Right forelimb (tissue), 1 donor: ENCODE measurements at regions not wholly inside any gene's neighbourhood (a gene's known extent, or its start where the extent isn't known, plus 50 kb on each side); places are given as distances from the start of the nearest gene placed in this dataset.
A peak's percentile ranks its signal among the peaks of the same experiment; 100 is the strongest.

Source experiments
- DNase-seq: peaks from one replicate; pipeline ENCODE4 v3.0.0-alpha.2; 2018

GRCh38 chr2:37472959-37473358, 128.5 kb downstream of the QPCT start:
- no peak for DNase-seq

GRCh38 chr2:37476411-37476810, 132.0 kb downstream of the QPCT start:
- DNase-seq = no peak

DNA sequence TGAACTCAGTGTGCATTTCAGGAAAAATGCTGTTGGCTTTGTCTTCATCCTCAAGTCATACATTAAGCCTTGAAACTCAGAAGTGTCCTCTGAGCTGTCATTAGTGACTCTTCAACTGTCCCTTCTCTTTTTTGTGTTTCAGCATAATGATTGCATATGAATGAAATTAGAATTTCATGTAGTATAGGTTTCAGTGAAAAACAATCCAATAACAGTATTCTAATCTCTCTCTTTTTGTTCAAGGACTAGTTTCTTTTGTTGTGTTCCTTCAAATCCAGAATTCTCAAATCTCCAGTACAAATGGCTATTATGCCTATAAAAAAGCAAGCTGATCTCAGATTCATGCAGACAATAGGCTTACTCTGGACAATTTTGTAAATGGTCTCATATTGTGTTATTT, 133.5 kb downstream of the QPCT start:
- DNase-seq = no peak

GRCh38 chr2:37481244-37481643, 136.8 kb downstream of the QPCT start:
- no peak for DNase-seq

DNA sequence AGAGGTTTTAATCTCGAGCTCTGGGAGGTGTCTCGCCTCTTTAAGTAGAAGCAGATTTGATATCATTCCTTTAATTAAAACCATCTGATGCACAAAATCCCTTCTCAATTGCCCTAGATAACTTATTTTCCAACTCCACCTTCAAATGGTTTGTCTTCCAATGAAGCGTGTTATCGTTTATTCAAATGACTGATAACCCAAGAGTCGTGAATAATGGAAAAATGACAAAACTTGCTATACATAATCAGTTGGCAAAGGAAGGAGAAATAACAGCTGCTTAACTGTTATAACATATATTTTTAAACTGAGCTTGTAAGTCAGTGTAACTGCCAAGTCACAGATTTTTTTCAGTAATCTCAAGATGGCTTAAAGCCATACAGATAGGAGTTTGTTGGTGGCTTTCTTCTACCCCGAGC, 144.6 kb downstream of the QPCT start:
- DNase-seq = no peak

GRCh38 chr2:37489536-37489935, 145.1 kb downstream of the QPCT start:
- no peak for DNase-seq

DNA sequence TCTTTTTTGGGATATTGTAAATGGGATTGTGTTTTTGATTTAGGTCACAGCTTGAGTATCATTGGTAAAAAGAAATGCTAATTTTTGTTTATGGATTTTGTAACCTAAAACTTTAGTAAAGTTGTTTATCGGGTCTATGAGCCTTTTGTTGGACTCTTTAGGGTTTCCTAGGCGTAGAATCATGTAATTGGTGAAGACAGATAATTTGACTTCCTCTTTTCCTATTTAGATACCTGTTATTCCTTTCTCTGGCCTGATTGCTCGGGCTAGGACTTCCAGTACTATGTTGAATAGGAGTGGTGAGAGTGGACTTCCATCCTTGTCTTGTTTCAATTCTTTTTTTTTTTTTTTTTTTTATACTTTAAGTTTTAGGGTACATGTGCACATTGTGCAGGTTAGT, 149.0 kb downstream of the QPCT start:
- no peak for DNase-seq

DNA sequence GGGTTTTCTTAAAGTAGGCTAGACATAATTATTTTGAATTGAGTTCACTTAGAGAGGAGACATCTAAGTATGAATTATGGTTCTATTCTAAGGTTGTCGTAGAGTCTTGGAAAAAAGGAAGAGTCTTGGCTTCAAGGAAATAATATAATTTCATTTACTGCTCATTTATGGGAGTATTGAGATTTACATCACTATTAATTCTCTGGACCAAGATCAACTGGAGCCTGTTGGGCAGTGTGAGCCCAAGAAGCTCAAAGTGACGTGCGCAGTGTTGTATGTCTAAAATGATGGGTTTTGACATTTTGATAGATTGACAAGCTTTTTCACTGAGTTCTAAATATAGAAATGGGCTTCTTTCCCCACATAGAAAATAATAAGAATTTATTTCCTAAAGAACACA, 154.7 kb downstream of the QPCT start:
- no peak for DNase-seq

DNA sequence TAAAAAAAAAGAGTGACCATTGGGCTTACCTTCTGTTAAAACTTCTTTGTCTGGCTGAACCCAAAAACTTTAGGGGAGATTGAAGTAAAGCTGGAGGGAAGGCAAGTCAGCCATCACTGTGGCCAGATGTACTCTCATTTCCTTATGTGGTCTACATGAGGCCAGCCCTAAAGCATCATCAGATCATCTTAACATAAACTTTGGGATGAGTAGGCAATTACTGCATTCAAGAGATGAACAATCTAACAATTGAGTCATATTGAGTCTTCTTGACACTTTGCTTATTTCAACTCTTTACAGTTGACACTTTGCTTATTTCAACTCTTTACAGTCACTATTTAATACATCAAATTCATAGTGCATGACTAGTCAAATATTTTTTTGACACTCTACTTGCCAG, 155.6 kb downstream of the QPCT start:
- no peak for DNase-seq

DNA sequence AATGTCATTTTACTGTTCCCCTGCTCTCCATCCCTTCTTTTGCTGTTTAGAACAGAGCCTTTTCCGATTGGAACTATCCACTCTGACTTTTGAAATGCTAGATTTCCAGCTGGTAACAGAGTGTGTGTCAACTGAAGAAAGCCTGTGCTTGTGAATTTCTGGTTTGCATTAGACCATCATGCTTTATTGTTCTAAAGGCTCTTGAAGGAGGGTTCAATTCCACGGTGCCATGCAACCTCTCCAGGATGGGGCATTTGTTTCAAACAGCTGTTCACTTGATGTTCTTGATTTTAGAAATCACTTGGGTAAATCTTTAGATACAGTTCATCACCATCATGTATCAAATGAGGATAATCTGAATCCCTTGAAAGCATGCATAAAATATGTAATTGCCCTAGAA, 156.7 kb downstream of the QPCT start:
- DNase-seq = no peak

- DNase-seq = no peak
Observed at GRCh38 chr2:37506407-37507050, 162.1 kb downstream of the QPCT start.

DNA sequence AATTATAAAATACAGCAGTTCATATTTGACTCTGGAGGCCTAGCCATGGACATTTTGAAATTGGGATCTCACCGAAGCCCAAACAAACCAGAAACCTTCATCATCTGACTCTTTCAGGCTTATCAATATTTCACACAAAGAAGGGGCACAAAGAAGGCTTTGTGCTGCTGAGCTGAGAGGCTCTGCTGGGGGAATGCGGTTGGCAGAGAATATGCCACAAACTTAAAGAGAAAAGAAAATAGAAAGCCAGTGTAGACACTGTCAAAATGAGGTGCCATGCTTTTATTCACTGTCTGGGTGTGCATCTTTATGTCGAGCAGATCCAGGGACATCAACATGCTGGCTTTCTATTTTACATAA, 162.6 kb downstream of the QPCT start:
- no peak for DNase-seq

DNA sequence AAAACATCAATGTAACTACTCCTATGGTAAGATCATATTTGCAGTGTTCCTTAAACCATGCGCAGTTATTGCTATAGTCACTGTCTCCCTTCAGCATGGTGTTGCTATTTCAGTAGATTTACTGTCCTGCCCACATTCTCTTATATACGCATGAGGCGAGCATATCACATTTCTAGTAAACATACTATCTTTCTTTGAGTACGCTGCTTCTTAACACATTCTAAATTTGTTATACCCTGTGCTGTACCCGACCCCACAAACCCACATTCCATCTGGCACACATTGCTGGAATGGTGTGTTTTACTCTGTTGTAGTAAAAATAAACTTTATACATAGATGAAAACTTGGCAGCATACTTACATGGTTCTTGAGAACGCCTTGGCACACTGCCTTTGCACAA, 163.3 kb downstream of the QPCT start:
- DNase-seq = no peak

DNA sequence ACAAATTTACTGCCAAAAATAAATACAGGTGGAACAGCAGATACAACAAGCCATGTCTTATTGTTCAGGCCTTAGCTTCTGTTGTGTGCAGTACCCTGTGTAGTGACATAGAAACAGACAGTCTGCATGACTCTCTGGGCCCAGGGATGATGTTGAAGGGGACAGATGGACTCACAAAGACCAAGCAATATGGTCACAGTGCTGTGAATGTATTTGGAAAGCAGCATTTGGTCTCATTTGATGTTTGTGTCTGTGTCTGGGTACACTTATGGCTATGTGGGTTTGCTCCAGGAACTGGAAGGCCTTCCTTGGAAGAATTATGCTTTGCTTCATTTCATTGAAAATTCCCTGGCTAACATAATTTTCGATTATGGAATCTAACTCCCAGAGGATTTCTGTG, 158.5 kb downstream of the CDC42EP3 start:
- DNase-seq = no peak

- DNase-seq = peak; percentile 51
Observed at GRCh38 chr2:37523814-37524362, 147.6 kb downstream of the CDC42EP3 start.

- DNase-seq = no peak
Observed at GRCh38 chr2:37526323-37526722, 145.1 kb downstream of the CDC42EP3 start.

DNA sequence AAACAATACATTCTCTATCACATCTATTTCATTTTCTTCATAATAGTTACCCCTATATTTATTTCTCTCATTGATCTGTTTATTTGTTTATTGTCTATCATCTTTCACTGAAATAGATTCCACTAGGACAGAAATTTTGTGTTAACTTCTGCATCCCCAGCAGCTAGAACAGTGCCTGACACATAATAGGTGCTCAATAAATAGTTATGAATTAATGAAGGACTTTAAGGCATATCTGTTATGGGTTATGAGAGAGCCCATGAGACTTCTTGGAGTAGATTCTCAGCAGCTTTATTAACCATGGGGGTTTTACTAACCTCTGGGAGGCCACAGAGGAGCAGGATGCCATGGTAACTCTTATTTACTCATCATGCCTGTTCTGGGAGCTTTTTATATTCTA, 144.6 kb downstream of the CDC42EP3 start:
- no peak for DNase-seq

- no peak for DNase-seq
Observed at GRCh38 chr2:37527361-37527760, 144.1 kb downstream of the CDC42EP3 start.

GRCh38 chr2:37529830-37530415, 141.5 kb downstream of the CDC42EP3 start:
- no peak for DNase-seq

GRCh38 chr2:37532503-37532902, 138.9 kb downstream of the CDC42EP3 start:
- DNase-seq = no peak

DNA sequence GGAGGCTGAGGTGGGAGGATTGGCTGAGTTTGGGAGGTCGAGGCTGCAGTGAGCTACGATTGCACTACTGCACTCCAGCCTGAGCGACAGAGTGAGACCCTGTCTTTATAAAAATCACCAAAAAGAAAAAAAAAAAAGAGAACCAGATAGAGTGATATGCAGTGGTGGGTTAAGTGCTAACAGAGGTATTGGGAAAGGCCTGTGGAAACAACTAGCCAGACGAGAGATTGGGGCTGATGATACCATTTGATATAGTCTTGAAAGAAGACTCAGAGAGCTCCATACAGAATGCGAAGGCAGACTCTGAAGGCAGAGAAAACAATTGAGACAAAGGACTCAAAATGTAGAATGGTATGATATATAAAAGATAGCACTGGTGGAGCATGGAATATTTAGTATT, 134.1 kb downstream of the CDC42EP3 start:
- DNase-seq = no peak

DNA sequence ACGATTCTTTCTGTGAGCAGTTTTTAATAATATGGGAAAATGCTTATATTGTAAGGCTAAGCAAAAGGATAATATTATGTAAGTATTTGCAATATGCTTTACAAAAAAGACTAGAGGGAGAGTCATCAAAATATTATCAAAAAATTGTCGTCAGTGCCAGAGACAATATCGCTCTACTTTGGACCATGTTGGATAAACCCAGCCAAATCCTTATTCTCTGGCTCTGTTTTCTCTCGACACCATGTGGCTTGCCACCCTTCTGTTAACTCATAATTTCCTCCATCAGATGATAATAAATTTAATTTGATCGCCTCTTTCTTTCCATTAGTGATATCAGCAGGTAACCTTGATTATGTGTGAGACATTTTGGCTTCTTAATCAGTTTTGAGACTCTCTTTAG, 129.9 kb downstream of the CDC42EP3 start:
- no peak for DNase-seq

GRCh38 chr2:37543999-37544557, 127.4 kb downstream of the CDC42EP3 start:
- DNase-seq = no peak

DNA sequence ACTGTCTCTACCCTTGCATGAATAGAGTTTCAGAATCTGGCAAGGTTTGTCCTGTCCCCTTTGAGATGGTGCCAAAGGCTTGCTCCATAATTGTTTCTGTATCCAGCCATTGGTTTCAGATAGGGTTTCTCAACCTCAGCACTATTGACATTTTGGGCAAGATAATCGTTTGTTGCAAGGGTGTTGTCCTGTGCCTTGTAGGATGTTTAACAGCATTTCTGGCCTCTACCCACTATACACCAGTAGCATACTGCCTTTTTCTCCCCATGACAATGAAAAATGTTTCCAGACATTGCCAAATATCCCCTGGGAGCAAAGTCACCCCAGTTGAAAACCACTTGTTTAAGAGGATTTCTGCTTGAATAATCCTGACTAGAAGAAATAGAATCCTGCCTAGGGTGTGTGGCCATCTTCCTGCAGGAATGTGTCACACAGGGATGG, 126.8 kb downstream of the CDC42EP3 start:
- no peak for DNase-seq

GRCh38 chr2:37549598-37549997, 121.8 kb downstream of the CDC42EP3 start:
- no peak for DNase-seq
